ENCODE measurements at regions not wholly inside any gene's neighbourhood (a gene's known extent, or its start where the extent isn't known, plus 50 kb on each side); places are given as distances from the start of the nearest gene placed in this dataset.
"Not testable (repeated sequence)": the region's sequence is repeated elsewhere in the genome, so short reads cannot be mapped to it uniquely, and the experiment has no call there.

GRCh38 chr1:146475086-146475485 is 246.3 kb upstream of the NOTCH2NLA start:
- Mint-ChIP-seq H3K27me3 (peaks cover 11% of the 10 kb centered on the region), H3K4me1 (peaks cover 0 to 13% (median 7%) of the 10 kb centered on the region in 4 donors)
- H3K4me3 Mint-ChIP-seq; ATAC-seq (ENCODE audit: low read depth in 2 of 2); H3K27ac ChIP-seq (ENCODE audit: insufficient read depth, low read length, poor library complexity, severe bottlenecking); H3K36me3 Mint-ChIP-seq; H3K4me1 ChIP-seq (ENCODE audit: control insufficient read depth, insufficient read depth, low read length, poor library complexity, severe bottlenecking); H3K9me3 Mint-ChIP-seq; H3K9me3 ChIP-seq (ENCODE audit: control insufficient read depth in 2 of 2, low read length in 2 of 2); H3K27ac Mint-ChIP-seq; H3K27me3 ChIP-seq (ENCODE audit: control insufficient read depth, insufficient read depth, low read length); DNase-seq; H3K36me3 ChIP-seq (ENCODE audit: control insufficient read depth, insufficient read depth, low read length); H3K4me3 ChIP-seq (ENCODE audit: low read depth, low read length): not testable (repeated sequence)

GRCh38 chr1:146474216-146474615 is 245.4 kb upstream of the NOTCH2NLA start:
- not testable (repeated sequence) for ATAC-seq (ENCODE audit: low read depth in 2 of 2); DNase-seq; H3K36me3 ChIP-seq (ENCODE audit: control insufficient read depth, insufficient read depth, low read length); H3K4me3 Mint-ChIP-seq; H3K27ac Mint-ChIP-seq; H3K9me3 Mint-ChIP-seq; H3K36me3 Mint-ChIP-seq; H3K27me3 ChIP-seq (ENCODE audit: control insufficient read depth, insufficient read depth, low read length); H3K4me1 ChIP-seq (ENCODE audit: control insufficient read depth, insufficient read depth, low read length, poor library complexity, severe bottlenecking); H3K4me3 ChIP-seq (ENCODE audit: low read depth, low read length); H3K9me3 ChIP-seq (ENCODE audit: control insufficient read depth in 2 of 2, low read length in 2 of 2); H3K27ac ChIP-seq (ENCODE audit: insufficient read depth, low read length, poor library complexity, severe bottlenecking)
- H3K27me3 Mint-ChIP-seq = peaks cover 17% of the 10 kb centered on the region
- peaks cover 0 to 13% (median 7%) of the 10 kb centered on the region in 4 donors for H3K4me1 Mint-ChIP-seq

GRCh38 chr1:146472192-146472861 is 243.5 kb upstream of the NOTCH2NLA start:
- not testable (repeated sequence) for H3K9me3 ChIP-seq (ENCODE audit: control insufficient read depth in 2 of 2, low read length in 2 of 2); H3K27ac ChIP-seq (ENCODE audit: insufficient read depth, low read length, poor library complexity, severe bottlenecking); H3K27me3 ChIP-seq (ENCODE audit: control insufficient read depth, insufficient read depth, low read length); H3K4me1 Mint-ChIP-seq; H3K36me3 ChIP-seq (ENCODE audit: control insufficient read depth, insufficient read depth, low read length); H3K9me3 Mint-ChIP-seq; H3K4me1 ChIP-seq (ENCODE audit: control insufficient read depth, insufficient read depth, low read length, poor library complexity, severe bottlenecking); H3K36me3 Mint-ChIP-seq
- Mint-ChIP-seq H3K4me3 (peak overlapping the region; percentile 62 to 91 (median 78)), H3K27me3 (peaks cover 11% of the 10 kb centered on the region), H3K27ac (peak overlapping the region; percentile 35 to 93 (median 52))
- DNase-seq (peak; percentile 51 to 73 (median 70)), ATAC-seq (ENCODE audit: low read depth in 2 of 2) (peak; percentile 96 to 99)
- H3K4me3 ChIP-seq (ENCODE audit: low read depth, low read length) = peak overlapping the region; percentile 63

- not testable (repeated sequence) for H3K4me3 ChIP-seq (ENCODE audit: low read depth, low read length); H3K27ac Mint-ChIP-seq; H3K36me3 ChIP-seq (ENCODE audit: control insufficient read depth, insufficient read depth, low read length); H3K27me3 Mint-ChIP-seq; H3K4me1 Mint-ChIP-seq; H3K27me3 ChIP-seq (ENCODE audit: control insufficient read depth, insufficient read depth, low read length); H3K9me3 ChIP-seq (ENCODE audit: control insufficient read depth in 2 of 2, low read length in 2 of 2); H3K27ac ChIP-seq (ENCODE audit: insufficient read depth, low read length, poor library complexity, severe bottlenecking); H3K9me3 Mint-ChIP-seq; H3K4me1 ChIP-seq (ENCODE audit: control insufficient read depth, insufficient read depth, low read length, poor library complexity, severe bottlenecking); H3K4me3 Mint-ChIP-seq; H3K36me3 Mint-ChIP-seq; DNase-seq
- peak; percentile 31 to 44 for ATAC-seq (ENCODE audit: low read depth in 2 of 2)
Measured at GRCh38 chr1:146459939-146460338, 231.1 kb upstream of the NOTCH2NLA start.

- H3K9me3 ChIP-seq (ENCODE audit: control insufficient read depth in 2 of 2, low read length in 2 of 2); H3K4me3 ChIP-seq (ENCODE audit: low read depth, low read length); H3K27ac Mint-ChIP-seq; H3K36me3 ChIP-seq (ENCODE audit: control insufficient read depth, insufficient read depth, low read length); H3K9me3 Mint-ChIP-seq; H3K4me1 Mint-ChIP-seq; ATAC-seq (ENCODE audit: low read depth in 2 of 2); H3K36me3 Mint-ChIP-seq; H3K27me3 Mint-ChIP-seq; H3K27me3 ChIP-seq (ENCODE audit: control insufficient read depth, insufficient read depth, low read length); DNase-seq; H3K4me3 Mint-ChIP-seq; H3K27ac ChIP-seq (ENCODE audit: insufficient read depth, low read length, poor library complexity, severe bottlenecking); H3K4me1 ChIP-seq (ENCODE audit: control insufficient read depth, insufficient read depth, low read length, poor library complexity, severe bottlenecking): not testable (repeated sequence)
Measured at GRCh38 chr1:146459308-146459707, 230.5 kb upstream of the NOTCH2NLA start.

GRCh38 chr1:146448877-146449246 is 220.0 kb upstream of the NOTCH2NLA start:
- H3K9me3 ChIP-seq (ENCODE audit: control insufficient read depth in 2 of 2, low read length in 2 of 2); H3K27ac Mint-ChIP-seq; H3K9me3 Mint-ChIP-seq; H3K4me3 Mint-ChIP-seq; H3K27me3 Mint-ChIP-seq; H3K27ac ChIP-seq (ENCODE audit: insufficient read depth, low read length, poor library complexity, severe bottlenecking); H3K4me3 ChIP-seq (ENCODE audit: low read depth, low read length); H3K27me3 ChIP-seq (ENCODE audit: control insufficient read depth, insufficient read depth, low read length); DNase-seq; H3K4me1 ChIP-seq (ENCODE audit: control insufficient read depth, insufficient read depth, low read length, poor library complexity, severe bottlenecking); H3K36me3 ChIP-seq (ENCODE audit: control insufficient read depth, insufficient read depth, low read length); H3K4me1 Mint-ChIP-seq; H3K36me3 Mint-ChIP-seq; ATAC-seq (ENCODE audit: low read depth in 2 of 2): not testable (repeated sequence)

GRCh38 chr1:146448212-146448876 is 219.5 kb upstream of the NOTCH2NLA start:
- H3K4me1 ChIP-seq (ENCODE audit: control insufficient read depth, insufficient read depth, low read length, poor library complexity, severe bottlenecking); H3K36me3 Mint-ChIP-seq; H3K4me1 Mint-ChIP-seq; ATAC-seq (ENCODE audit: low read depth in 2 of 2); H3K27me3 Mint-ChIP-seq; H3K27me3 ChIP-seq (ENCODE audit: control insufficient read depth, insufficient read depth, low read length); H3K36me3 ChIP-seq (ENCODE audit: control insufficient read depth, insufficient read depth, low read length); H3K27ac ChIP-seq (ENCODE audit: insufficient read depth, low read length, poor library complexity, severe bottlenecking); H3K4me3 ChIP-seq (ENCODE audit: low read depth, low read length); H3K9me3 ChIP-seq (ENCODE audit: control insufficient read depth in 2 of 2, low read length in 2 of 2); H3K9me3 Mint-ChIP-seq; H3K27ac Mint-ChIP-seq; H3K4me3 Mint-ChIP-seq: not testable (repeated sequence)
- DNase-seq = peak in 2 of 3 donors; percentile 20 to 62

- not testable (repeated sequence) for ATAC-seq (ENCODE audit: low read depth in 2 of 2); H3K9me3 Mint-ChIP-seq; H3K9me3 ChIP-seq (ENCODE audit: control insufficient read depth in 2 of 2, low read length in 2 of 2); H3K36me3 ChIP-seq (ENCODE audit: control insufficient read depth, insufficient read depth, low read length); H3K27me3 ChIP-seq (ENCODE audit: control insufficient read depth, insufficient read depth, low read length); H3K27me3 Mint-ChIP-seq; H3K36me3 Mint-ChIP-seq; H3K4me1 Mint-ChIP-seq; H3K4me1 ChIP-seq (ENCODE audit: control insufficient read depth, insufficient read depth, low read length, poor library complexity, severe bottlenecking); H3K27ac Mint-ChIP-seq; H3K27ac ChIP-seq (ENCODE audit: insufficient read depth, low read length, poor library complexity, severe bottlenecking)
- H3K4me3 ChIP-seq (ENCODE audit: low read depth, low read length) = peak overlapping the region; percentile 53
- peak overlapping the region in 3 of 4 donors; percentile 73 to 82 (median 73) for H3K4me3 Mint-ChIP-seq
- peak in 2 of 3 donors; percentile 30 to 50 for DNase-seq
Measured at GRCh38 chr1:146443871-146444222, 215.0 kb upstream of the NOTCH2NLA start.

Measured in CD4-positive, CD25-positive, alpha-beta regulatory T cell (primary cell).